Activated T-helper 1 cell treated with anti-CD3 and anti-CD28 coated beads, Interleukin-12 subunit alpha, Interleukin-12 subunit beta, Interleukin-2, Interleukin-4 antibody, amounts not matched to agents 30 ng/mL and 10 ng/mL and 1 ng/mL, durations not matched to agents 14 hours and 24 hours and 36 hours (primary cell): ENCODE measurements at regions not wholly inside any gene's neighbourhood (a gene's known extent, or its start where the extent isn't known, plus 50 kb on each side); places are given as distances from the start of the nearest gene placed in this dataset.

Source experiments
- DNase-seq: peaks from one replicate; pipeline ENCODE4 v3.0.0; 2021; ENCODE audit warnings: low spot score
- H3K27ac Mint-ChIP-seq: one replicate; pipeline ENCODE4 v1.8.0; 2021; ENCODE audit warnings: mild to moderate bottlenecking, mixed read lengths
- H3K27me3 Mint-ChIP-seq: one replicate; pipeline ENCODE4 v1.8.0; 2022; ENCODE audit warnings: mild to moderate bottlenecking, moderate library complexity, mixed read lengths; ENCODE audit not compliant: insufficient read depth
- H3K36me3 Mint-ChIP-seq: one replicate; pipeline ENCODE4 v1.8.0; 2021; ENCODE audit warnings: low read depth, mixed read lengths
- H3K4me1 Mint-ChIP-seq: one replicate; pipeline ENCODE4 v1.8.0; 2021; ENCODE audit warnings: low read depth, mixed read lengths
- H3K4me3 Mint-ChIP-seq: one replicate; pipeline ENCODE4 v1.8.0; 2021; ENCODE audit warnings: mild to moderate bottlenecking, moderate library complexity, mixed read lengths
- H3K9me3 Mint-ChIP-seq: one replicate; pipeline ENCODE4 v1.8.0; 2021; ENCODE audit warnings: mixed read lengths
- intact Hi-C: fragments of 100-400 bp; cut with micrococcal nuclease; formaldehyde crosslinking; loops from one replicate; pipeline ENCODE4 v1.15.1; 2024

GRCh38 chr16:51390877-51391276 is 239.8 kb upstream of the SALL1 start:
- Mint-ChIP-seq H3K27me3 (peaks cover 4% of the 10 kb centered on the region), H3K27ac (no peak overlapping the region), H3K4me1 (no peaks in the 10 kb centered on the region), H3K4me3 (no peak overlapping the region), H3K36me3 (no peaks in the 10 kb centered on the region), H3K9me3 (peaks cover 3% of the 10 kb centered on the region)
- DNase-seq: no peak
- intact Hi-C loops: no loop called here

DNA sequence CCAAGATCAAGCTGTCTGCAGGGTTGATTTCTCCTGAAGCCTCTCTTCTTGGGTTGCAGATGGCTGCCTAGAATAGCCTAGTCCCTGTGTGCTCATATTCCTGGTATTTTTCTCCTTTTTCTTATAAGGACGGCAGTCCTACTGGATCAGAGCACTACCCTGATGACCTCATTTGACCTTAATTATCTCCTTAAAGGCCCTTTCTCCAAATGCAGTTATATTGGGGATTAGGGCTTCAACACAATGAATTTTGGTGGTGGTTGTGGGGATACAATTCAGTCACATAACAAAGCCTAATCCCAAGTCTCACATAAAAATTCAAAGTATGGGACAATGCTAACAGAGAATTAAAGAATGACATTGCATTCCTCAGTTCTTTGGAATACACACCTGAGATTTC is 238.8 kb upstream of the SALL1 start:
- H3K27me3 Mint-ChIP-seq: peaks cover 4% of the 10 kb centered on the region
- no peak overlapping the region for H3K27ac Mint-ChIP-seq
- intact Hi-C loops: no loop called here
- H3K4me1 Mint-ChIP-seq: no peaks in the 10 kb centered on the region
- H3K4me3 Mint-ChIP-seq: no peak overlapping the region
- H3K9me3 Mint-ChIP-seq: peaks cover 3% of the 10 kb centered on the region
- DNase-seq: no peak
- no peaks in the 10 kb centered on the region for H3K36me3 Mint-ChIP-seq

GRCh38 chr16:51388516-51388951 is 237.5 kb upstream of the SALL1 start:
- DNase-seq: no peak
- H3K27ac Mint-ChIP-seq: no peak overlapping the region
- intact Hi-C loops: no loop called here
- peaks cover 6% of the 10 kb centered on the region for H3K9me3 Mint-ChIP-seq
- H3K27me3 Mint-ChIP-seq: peaks cover 4% of the 10 kb centered on the region
- H3K4me3 Mint-ChIP-seq: no peak overlapping the region
- no peaks in the 10 kb centered on the region for H3K36me3 Mint-ChIP-seq
- no peaks in the 10 kb centered on the region for H3K4me1 Mint-ChIP-seq

GRCh38 chr16:51383909-51384308 is 232.8 kb upstream of the SALL1 start:
- H3K27ac Mint-ChIP-seq: no peak overlapping the region
- intact Hi-C loops: no loop called here

DNA sequence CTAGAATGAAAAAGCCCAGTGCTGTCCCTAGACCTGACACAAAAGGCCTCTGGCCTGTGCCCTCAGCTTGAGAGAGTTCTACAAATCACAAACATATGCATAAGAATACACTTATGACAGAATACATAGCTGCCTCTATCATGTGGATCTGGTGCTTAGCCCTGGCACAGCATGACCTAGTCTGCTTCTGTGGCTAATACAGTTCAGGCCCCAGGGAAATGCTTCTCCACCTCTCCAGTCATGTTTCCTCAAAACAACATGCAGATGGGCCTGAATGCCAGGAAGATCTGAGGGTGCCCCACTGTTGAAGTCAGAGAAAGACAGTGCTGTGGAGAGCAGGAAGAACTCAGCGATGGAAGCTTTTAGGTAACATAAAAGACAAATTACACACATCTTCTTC is 231.9 kb upstream of the SALL1 start:
- Mint-ChIP-seq H3K4me1 (no peaks in the 10 kb centered on the region), H3K4me3 (no peak overlapping the region), H3K27me3 (no peaks in the 10 kb centered on the region), H3K36me3 (no peaks in the 10 kb centered on the region), H3K9me3 (peaks cover 8% of the 10 kb centered on the region), H3K27ac (no peak overlapping the region)
- intact Hi-C loops: no loop called here
- DNase-seq: no peak

More at GRCh38 chr16:51383909-51384308, 232.8 kb upstream of the SALL1 start:
- Mint-ChIP-seq H3K4me3 (no peak overlapping the region), H3K4me1 (no peaks in the 10 kb centered on the region), H3K9me3 (peaks cover 8% of the 10 kb centered on the region), H3K27me3 (no peaks in the 10 kb centered on the region), H3K36me3 (no peaks in the 10 kb centered on the region)
- DNase-seq: no peak

- no peak for DNase-seq
- peaks cover 8% of the 10 kb centered on the region for H3K9me3 Mint-ChIP-seq
- H3K27me3 Mint-ChIP-seq: no peaks in the 10 kb centered on the region
- H3K27ac Mint-ChIP-seq: no peak overlapping the region
- no peaks in the 10 kb centered on the region for H3K4me1 Mint-ChIP-seq
- intact Hi-C loops: no loop called here
- H3K36me3 Mint-ChIP-seq: no peaks in the 10 kb centered on the region
- H3K4me3 Mint-ChIP-seq: no peak overlapping the region
These were observed 231.1 kb upstream of the SALL1 start for GRCh38 chr16:51382211-51382610.

- no peak overlapping the region for H3K4me3 Mint-ChIP-seq
- H3K9me3 Mint-ChIP-seq: peaks cover 5% of the 10 kb centered on the region
- no peaks in the 10 kb centered on the region for H3K4me1 Mint-ChIP-seq
These were observed 225.0 kb upstream of the SALL1 start for GRCh38 chr16:51376080-51376479.

GRCh38 chr16:51374790-51375189 is 223.7 kb upstream of the SALL1 start:
- Mint-ChIP-seq H3K9me3 (peaks cover 5% of the 10 kb centered on the region), H3K4me1 (no peaks in the 10 kb centered on the region)
- intact Hi-C loops: no loop called here

More at GRCh38 chr16:51376080-51376479, 225.0 kb upstream of the SALL1 start:
- H3K27me3 Mint-ChIP-seq: no peaks in the 10 kb centered on the region
- H3K36me3 Mint-ChIP-seq: no peaks in the 10 kb centered on the region
- no peak overlapping the region for H3K27ac Mint-ChIP-seq
- intact Hi-C loops: no loop called here
- no peak for DNase-seq

GRCh38 chr16:51374346-51374745 is 223.3 kb upstream of the SALL1 start:
- Mint-ChIP-seq H3K4me1 (no peaks in the 10 kb centered on the region), H3K4me3 (no peak overlapping the region), H3K36me3 (no peaks in the 10 kb centered on the region), H3K27ac (no peak overlapping the region), H3K27me3 (no peaks in the 10 kb centered on the region), H3K9me3 (peaks cover 5% of the 10 kb centered on the region)
- intact Hi-C loops: no loop called here
- DNase-seq: no peak

More at GRCh38 chr16:51374790-51375189, 223.7 kb upstream of the SALL1 start:
- no peak for DNase-seq
- Mint-ChIP-seq H3K36me3 (no peaks in the 10 kb centered on the region), H3K27ac (no peak overlapping the region), H3K27me3 (no peaks in the 10 kb centered on the region), H3K4me3 (no peak overlapping the region)

- Mint-ChIP-seq H3K36me3 (no peaks in the 10 kb centered on the region), H3K4me3 (no peak overlapping the region), H3K9me3 (peaks cover 3% of the 10 kb centered on the region), H3K27ac (no peak overlapping the region), H3K27me3 (no peaks in the 10 kb centered on the region), H3K4me1 (no peaks in the 10 kb centered on the region)
- no peak for DNase-seq
- intact Hi-C loops: no loop called here
These were observed 214.6 kb upstream of the SALL1 start for GRCh38 chr16:51365715-51366114.

- no peaks in the 10 kb centered on the region for H3K27me3 Mint-ChIP-seq
- H3K27ac Mint-ChIP-seq: no peak overlapping the region
- no peaks in the 10 kb centered on the region for H3K4me1 Mint-ChIP-seq
- no peaks in the 10 kb centered on the region for H3K36me3 Mint-ChIP-seq
- H3K4me3 Mint-ChIP-seq: no peak overlapping the region
- no peak for DNase-seq
- intact Hi-C loops: no loop called here
- H3K9me3 Mint-ChIP-seq: no peaks in the 10 kb centered on the region
These were observed 208.3 kb upstream of the SALL1 start for GRCh38 chr16:51359141-51359955.

- no peaks in the 10 kb centered on the region for H3K36me3 Mint-ChIP-seq
These were observed 206.8 kb upstream of the SALL1 start for GRCh38 chr16:51357839-51358238.

GRCh38 chr16:51355875-51356274 is 204.8 kb upstream of the SALL1 start:
- intact Hi-C loops: no loop called here
- H3K27me3 Mint-ChIP-seq: no peaks in the 10 kb centered on the region
- no peaks in the 10 kb centered on the region for H3K9me3 Mint-ChIP-seq
- no peak overlapping the region for H3K4me3 Mint-ChIP-seq
- H3K36me3 Mint-ChIP-seq: no peaks in the 10 kb centered on the region
- no peak for DNase-seq
- no peaks in the 10 kb centered on the region for H3K4me1 Mint-ChIP-seq
- no peak overlapping the region for H3K27ac Mint-ChIP-seq

More at GRCh38 chr16:51357839-51358238, 206.8 kb upstream of the SALL1 start:
- Mint-ChIP-seq H3K27me3 (no peaks in the 10 kb centered on the region), H3K27ac (no peak overlapping the region), H3K4me1 (no peaks in the 10 kb centered on the region), H3K9me3 (no peaks in the 10 kb centered on the region), H3K4me3 (no peak overlapping the region)
- DNase-seq: no peak
- intact Hi-C loops: no loop called here
